ENCODE measurements at regions not wholly inside any gene's neighbourhood (a gene's known extent, or its start where the extent isn't known, plus 50 kb on each side); places are given as distances from the start of the nearest gene placed in this dataset.

- no peak for TF ChIP-seq ZNF462 (CRISPR knock-in tag; IDR thresholded peaks at IDR 0.05)
- no peak for TF ChIP-seq EZH2phosphoT487 (IDR thresholded peaks at IDR 0.05; ENCODE audit: unreplicated experiment)
- TF ChIP-seq POLR2AphosphoS5 (IDR thresholded peaks at IDR 0.05; ENCODE audit: low read depth) = no peak
- no peak for TF ChIP-seq ETS1 (IDR thresholded peaks at IDR 0.05)
- no peak for TF ChIP-seq JUNB (IDR thresholded peaks at IDR 0.05; ENCODE audit: unreplicated experiment)
- no peak for TF ChIP-seq EZH2 (IDR thresholded peaks at IDR 0.05; ENCODE audit: low read depth, unreplicated experiment)
- TF ChIP-seq NANOG (IDR thresholded peaks at IDR 0.05; ENCODE audit: borderline replicate concordance) = no peak
Measured at GRCh38 chr2:14492920-14493503, 139.5 kb upstream of the LRATD1 start (continued).

DNA sequence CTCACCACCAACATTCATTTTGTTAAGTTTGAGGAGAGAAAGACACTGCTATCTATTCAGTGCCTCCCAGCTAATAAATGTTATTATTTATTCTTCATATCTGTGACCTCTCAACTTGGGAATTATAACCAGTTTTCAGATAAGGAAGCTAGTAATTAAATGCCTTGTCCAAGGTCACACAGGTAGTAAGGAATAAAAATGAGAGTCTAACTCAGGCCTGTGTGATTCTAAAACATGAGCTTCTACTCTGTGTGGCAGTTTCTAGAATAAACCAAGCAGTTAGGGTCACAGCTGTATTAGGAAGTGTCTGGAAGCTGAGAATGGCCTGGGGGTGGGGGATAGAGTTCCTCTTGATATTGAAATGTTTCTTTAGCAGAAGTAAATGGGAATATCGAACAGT lies 137.8 kb upstream of the LRATD1 start:
- Histone ChIP-seq H2AFZ (no peak overlapping the region), H3K4me1 (ENCODE audit: insufficient read depth) (no peaks in the 10 kb centered on the region), H3K4me3 (no peak overlapping the region), H3K36me3 (ENCODE audit: insufficient read depth) (no peaks in the 10 kb centered on the region), H3K27ac (ENCODE audit: low read depth) (no peak overlapping the region), H3K4me2 (no peak overlapping the region), H3K9me2 (ENCODE audit: insufficient read depth) (no peaks in the 10 kb centered on the region), H3K79me2 (replicated peaks; ENCODE audit: insufficient read depth) (no peaks in the 10 kb centered on the region), H4K20me1 (replicated peaks; ENCODE audit: insufficient read depth) (no peaks in the 10 kb centered on the region), H3F3A (replicated peaks; ENCODE audit: low read depth) (no peaks in the 10 kb centered on the region), H3K27me3 (ENCODE audit: insufficient read depth) (no peaks in the 10 kb centered on the region)
- Mint-ChIP-seq H3K27me3 (ENCODE audit: insufficient read depth, low read depth, poor library complexity) (no peaks in the 10 kb centered on the region), H3K4me3 (no peak overlapping the region), H3K36me3 (ENCODE audit: low read depth) (no peaks in the 10 kb centered on the region), H3K9me3 (no peaks in the 10 kb centered on the region), H3K4me1 (peaks cover 2% of the 10 kb centered on the region; the same call in 1 of the 3 replicates), H3K27ac (no peak overlapping the region)
- DNase-seq (ENCODE audit: low spot score) (no peak), ATAC-seq (no peak)
- TF ChIP-seq JUNB (IDR thresholded peaks at IDR 0.05; ENCODE audit: unreplicated experiment) (no peak), CREB1 (CRISPR knock-in tag; IDR thresholded peaks at IDR 0.05; ENCODE audit: low read depth) (no peak), EZH2phosphoT487 (IDR thresholded peaks at IDR 0.05; ENCODE audit: unreplicated experiment) (no peak), STAT1 (IDR thresholded peaks at IDR 0.05; ENCODE audit: unreplicated experiment) (no peak), NANOG (IDR thresholded peaks at IDR 0.05; ENCODE audit: borderline replicate concordance) (no peak), ZNF331 (CRISPR knock-in tag; IDR thresholded peaks at IDR 0.05; ENCODE audit: low read depth) (no peak), POLR2AphosphoS5 (IDR thresholded peaks at IDR 0.05; ENCODE audit: low read depth) (no peak), ZNF114 (CRISPR knock-in tag; IDR thresholded peaks at IDR 0.05) (no peak), CTCF (conservative IDR thresholded peaks at IDR 0.05; ENCODE audit: low read depth in 2 of 2) (no peak)
